ENCODE measurements at regions not wholly inside any gene's neighbourhood (a gene's known extent, or its start where the extent isn't known, plus 50 kb on each side); places are given as distances from the start of the nearest gene placed in this dataset.

DNA sequence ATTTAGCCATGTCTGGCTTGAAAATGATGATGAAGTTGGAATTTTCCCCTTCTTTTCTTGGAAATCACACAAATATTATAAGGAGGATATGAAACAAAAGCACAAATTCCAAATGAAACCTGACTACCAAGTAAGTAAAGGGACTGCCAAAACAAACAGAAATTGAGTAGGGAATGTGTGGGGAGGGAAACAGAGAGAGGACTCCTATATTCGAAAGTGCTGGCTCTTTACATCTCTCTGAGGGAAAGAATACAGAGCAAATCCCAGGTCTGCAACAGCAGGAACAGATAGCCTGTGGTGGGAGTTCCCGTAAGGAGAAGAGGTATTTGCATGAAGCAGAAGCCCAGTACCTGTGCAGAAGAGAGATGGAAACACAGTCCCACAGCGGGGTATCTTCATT, 583.7 kb downstream of the EPM2A start:
- TF ChIP-seq EZH2 (IDR thresholded peaks at IDR 0.05; ENCODE audit: borderline replicate concordance, low read depth, low read length, poor library complexity, severe bottlenecking), result no peak
- TF ChIP-seq, protein P1, sequence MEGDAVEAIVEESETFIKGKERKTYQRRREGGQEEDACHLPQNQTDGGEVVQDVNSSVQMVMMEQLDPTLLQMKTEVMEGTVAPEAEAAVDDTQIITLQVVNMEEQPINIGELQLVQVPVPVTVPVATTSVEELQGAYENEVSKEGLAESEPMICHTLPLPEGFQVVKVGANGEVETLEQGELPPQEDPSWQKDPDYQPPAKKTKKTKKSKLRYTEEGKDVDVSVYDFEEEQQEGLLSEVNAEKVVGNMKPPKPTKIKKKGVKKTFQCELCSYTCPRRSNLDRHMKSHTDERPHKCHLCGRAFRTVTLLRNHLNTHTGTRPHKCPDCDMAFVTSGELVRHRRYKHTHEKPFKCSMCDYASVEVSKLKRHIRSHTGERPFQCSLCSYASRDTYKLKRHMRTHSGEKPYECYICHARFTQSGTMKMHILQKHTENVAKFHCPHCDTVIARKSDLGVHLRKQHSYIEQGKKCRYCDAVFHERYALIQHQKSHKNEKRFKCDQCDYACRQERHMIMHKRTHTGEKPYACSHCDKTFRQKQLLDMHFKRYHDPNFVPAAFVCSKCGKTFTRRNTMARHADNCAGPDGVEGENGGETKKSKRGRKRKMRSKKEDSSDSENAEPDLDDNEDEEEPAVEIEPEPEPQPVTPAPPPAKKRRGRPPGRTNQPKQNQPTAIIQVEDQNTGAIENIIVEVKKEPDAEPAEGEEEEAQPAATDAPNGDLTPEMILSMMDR (conservative IDR thresholded peaks at IDR 0.05; ENCODE audit: low read depth, low read length), result no peak
